Ascending aorta (tissue), 2 donors: ENCODE measurements at regions not wholly inside any gene's neighbourhood (a gene's known extent, or its start where the extent isn't known, plus 50 kb on each side); places are given as distances from the start of the nearest gene placed in this dataset.

Experiments
- DNase-seq, 2 donors: peaks; one replicate each; pipeline ENCODE4 v3.0.0-alpha.2; 2019; ENCODE audit warnings: low spot score in 2 of 2
- H3K27ac ChIP-seq, 2 donors: fragments of 200-600 bp; sonication (generic); one replicate each; pipeline ENCODE4 v1.5.1; 2016 to 2017; ENCODE audit warnings: mild to moderate bottlenecking in 1 of 2
- H3K27me3 ChIP-seq: fragments of 200-600 bp; sonication (generic); one replicate; pipeline ENCODE4 v1.5.1; 2017
- H3K36me3 ChIP-seq, 2 donors: fragments of 200-600 bp; sonication (generic); one replicate each; pipeline ENCODE4 v1.5.1; 2016
- H3K4me1 ChIP-seq, 2 donors: fragments of 200-600 bp; sonication (generic); one replicate each; pipeline ENCODE4 v1.5.1; 2016 to 2017; ENCODE audit warnings: mild to moderate bottlenecking in 1 of 2
- H3K4me3 ChIP-seq, 2 donors: fragments of 200-600 bp; sonication (generic); one replicate each; pipeline ENCODE4 v1.5.1; 2016 to 2017; ENCODE audit warnings: mild to moderate bottlenecking in 1 of 2
- H3K9me3 ChIP-seq, 2 donors: fragments of 200-600 bp; sonication (generic); one replicate each; pipeline ENCODE4 v1.5.1; 2016
- CTCF ChIP-seq, 3 experiments: fragments of 200-600 bp in 2 of 3; fragments of 450-650 bp in 1 of 3; sonication (generic) in 2 of 3; IDR thresholded peaks; one replicate each; pipeline ENCODE4 v1.5.1; 2016 to 2019; ENCODE audit warnings: antibody characterized with exemption in 3 of 3, mild to moderate bottlenecking in 1 of 3, moderate library complexity in 1 of 3
- intact Hi-C: fragments of 100-400 bp; cut with DNase I; formaldehyde crosslinking; loops from one replicate; pipeline ENCODE4 v1.15.1; 2023

GRCh38 chr3:59456852-59457485 is 407.1 kb upstream of the CFAP20DC start:
- H3K27me3 ChIP-seq: no peaks in the 10 kb centered on the region
- no peak overlapping the region for H3K27ac ChIP-seq
- TF ChIP-seq CTCF (IDR thresholded peaks at IDR 0.05): no peak
- H3K4me3 ChIP-seq: no peak overlapping the region
- H3K36me3 ChIP-seq: no peaks in the 10 kb centered on the region
- intact Hi-C loops: no loop called here
- H3K9me3 ChIP-seq: no peaks in the 10 kb centered on the region
- H3K4me1 ChIP-seq: no peaks in the 10 kb centered on the region
- DNase-seq: no peak

- intact Hi-C loops: no loop called here
- H3K4me3 ChIP-seq: no peak overlapping the region
- TF ChIP-seq CTCF (IDR thresholded peaks at IDR 0.05): no peak
- no peaks in the 10 kb centered on the region for H3K9me3 ChIP-seq
- H3K27ac ChIP-seq: no peak overlapping the region
- H3K36me3 ChIP-seq: no peaks in the 10 kb centered on the region
- H3K27me3 ChIP-seq: no peaks in the 10 kb centered on the region
- DNase-seq: no peak
- H3K4me1 ChIP-seq: no peaks in the 10 kb centered on the region
Observed at GRCh38 chr3:59451800-59452746, 402.2 kb upstream of the CFAP20DC start.

- Histone ChIP-seq H3K9me3 (no peaks in the 10 kb centered on the region), H3K36me3 (no peaks in the 10 kb centered on the region), H3K4me1 (no peaks in the 10 kb centered on the region), H3K4me3 (no peak overlapping the region), H3K27me3 (no peaks in the 10 kb centered on the region), H3K27ac (no peak overlapping the region)
- no peak for DNase-seq
- intact Hi-C loops: no loop called here
- no peak for TF ChIP-seq CTCF (IDR thresholded peaks at IDR 0.05)
Observed at GRCh38 chr3:59450946-59451763, 401.3 kb upstream of the CFAP20DC start.

GRCh38 chr3:59450437-59450836 is 400.6 kb upstream of the CFAP20DC start:
- H3K36me3 ChIP-seq: no peaks in the 10 kb centered on the region
- H3K4me3 ChIP-seq: no peak overlapping the region
- H3K9me3 ChIP-seq: no peaks in the 10 kb centered on the region
- no peak overlapping the region for H3K27ac ChIP-seq
- no peak for TF ChIP-seq CTCF (IDR thresholded peaks at IDR 0.05)
- intact Hi-C loops: no loop called here
- no peak for DNase-seq
- no peaks in the 10 kb centered on the region for H3K27me3 ChIP-seq
- H3K4me1 ChIP-seq: no peaks in the 10 kb centered on the region

- Histone ChIP-seq H3K27me3 (no peaks in the 10 kb centered on the region), H3K9me3 (no peaks in the 10 kb centered on the region), H3K4me3 (no peak overlapping the region), H3K4me1 (no peaks in the 10 kb centered on the region), H3K36me3 (no peaks in the 10 kb centered on the region), H3K27ac (no peak overlapping the region)
- no peak for TF ChIP-seq CTCF (IDR thresholded peaks at IDR 0.05)
- DNase-seq: no peak
- intact Hi-C loops: no loop called here
Observed at GRCh38 chr3:59446775-59447465, 397.1 kb upstream of the CFAP20DC start.
